Heart right ventricle (tissue), 16 donors: ENCODE measurements at regions not wholly inside any gene's neighbourhood (a gene's known extent, or its start where the extent isn't known, plus 50 kb on each side); places are given as distances from the start of the nearest gene placed in this dataset.

ENCODE experiments used
- ATAC-seq, 8 donors: fragments of 200-7000 bp; cut with Tn5 transposase; one replicate each; pipeline ENCODE4 v1.9.1; 2020; ENCODE audit warnings: mild to moderate bottlenecking in 8 of 8, moderate library complexity in 8 of 8, moderate number of reproducible peaks in 1 of 8
- DNase-seq, 2 donors: peaks; one replicate each; pipeline ENCODE4 v3.0.0-alpha.2; 2020
- H3K27ac ChIP-seq, 10 donors: fragments of 200-600 bp; sonication (generic) in 2 of 10; one replicate each; pipeline versions ENCODE4 v1.5.0 to v1.8.0; 2020 to 2022; ENCODE audit warnings: mild to moderate bottlenecking in 3 of 10
- H3K27me3 ChIP-seq, 7 donors: fragments of 200-600 bp; one replicate each; pipeline ENCODE4 v1.8.0; 2021 to 2022; ENCODE audit warnings: mild to moderate bottlenecking in 2 of 7
- H3K36me3 ChIP-seq, 9 donors: fragments of 200-600 bp; sonication (generic) in 1 of 9; one replicate each; pipeline versions ENCODE4 v1.5.0 to v1.8.0; 2020 to 2022; ENCODE audit warnings: mild to moderate bottlenecking in 2 of 9
- H3K4me1 ChIP-seq, 9 donors: fragments of 200-600 bp; sonication (generic) in 1 of 9; one replicate each; pipeline versions ENCODE4 v1.5.0 to v1.8.0; 2020 to 2022; ENCODE audit warnings: mild to moderate bottlenecking in 4 of 9
- H3K4me3 ChIP-seq, 10 donors: fragments of 200-600 bp; sonication (generic) in 2 of 10; one replicate each; pipeline versions ENCODE4 v1.5.0 to v1.8.0; 2020 to 2022; ENCODE audit warnings: mild to moderate bottlenecking in 7 of 10, moderate library complexity in 2 of 10
- H3K9me3 ChIP-seq, 11 donors: fragments of 200-600 bp in 10 of 11; sonication (generic) in 2 of 11; one replicate each; pipeline versions ENCODE4 v1.5.0 to v1.8.0; 2013 to 2022; ENCODE audit warnings: mild to moderate bottlenecking in 2 of 11, control low read depth in 1 of 11, moderate library complexity in 1 of 11
- WGBS, 2 donors: extraction: QIAGEN DNeasy Blood & Tissue Kit; methylation state at CpG; one replicate each; pipeline ENCODE4 v1.1.7; 2013; ENCODE audit warnings: inconsistent platforms in 1 of 2; 5-methylcytosine and 5-hydroxymethylcytosine counted together
- intact Hi-C, 10 donors: fragments of 100-400 bp; cut with DNase I; formaldehyde crosslinking; loops; one replicate each; pipeline versions ENCODE4 v1.11.1 to v1.14.2; 2022
- TF ChIP-seq, protein P1 (sequence below), 9 donors: fragments of 200-600 bp; sonication (generic) in 2 of 9; IDR thresholded peaks; one replicate each; pipeline versions ENCODE4 v1.5.0 to v1.8.0; 2021 to 2022; ENCODE audit warnings: antibody characterized with exemption in 9 of 9, mild to moderate bottlenecking in 5 of 9, moderate library complexity in 1 of 9
- donor health status: Arrhythmogenic right ventricular cardiomyopathy.
- donor health status: ischemic (EF 13 %, LVEDD 7.1; RV severe dilation, severe dysfunction).
- donor health status: healthy with polysubstance abuse.
- donor health status: DM: no; HTN: yes; CAD: no.
- donor health status: DM: no; HTN: no; CAD: no.
- donor health status: ischemic (EF 25% LVEDD 6.9; RV normal size, moderate dysfunction).
- donor health status: ischemic (EF 25% LVEDD 5.7; RV mildly dilated, moderate dysfunction).
- donor health status: healthy.
- donor health status: DM: yes; HTN: yes; CAD: no.
- donor health status: Ischemic cardiomyopathy.
- donor health status: ischemic (EF 35%, LVEDD 5.7; RV mildly dilated, moderate dysfunction).
- donor health status: nonischemic (EF 11% LVEDD 7.7; RV severe dilation, severe dysfunction).
- donor health status: DM: yes; HTN: yes; CAD: no.
- donor health status: PGD.
- donor health status: ischemic (EF 29% LVEDD 5.4; RV normal size, mild dysfunction).
- donor health status: nonischemic (EF 23%, LVEDD 6.1; RV moderate dilation, normal function).

- H3K27me3 ChIP-seq: no peaks in the 10 kb centered on the region
- H3K4me1 ChIP-seq: no peaks in the 10 kb centered on the region
- TF ChIP-seq, protein P1, sequence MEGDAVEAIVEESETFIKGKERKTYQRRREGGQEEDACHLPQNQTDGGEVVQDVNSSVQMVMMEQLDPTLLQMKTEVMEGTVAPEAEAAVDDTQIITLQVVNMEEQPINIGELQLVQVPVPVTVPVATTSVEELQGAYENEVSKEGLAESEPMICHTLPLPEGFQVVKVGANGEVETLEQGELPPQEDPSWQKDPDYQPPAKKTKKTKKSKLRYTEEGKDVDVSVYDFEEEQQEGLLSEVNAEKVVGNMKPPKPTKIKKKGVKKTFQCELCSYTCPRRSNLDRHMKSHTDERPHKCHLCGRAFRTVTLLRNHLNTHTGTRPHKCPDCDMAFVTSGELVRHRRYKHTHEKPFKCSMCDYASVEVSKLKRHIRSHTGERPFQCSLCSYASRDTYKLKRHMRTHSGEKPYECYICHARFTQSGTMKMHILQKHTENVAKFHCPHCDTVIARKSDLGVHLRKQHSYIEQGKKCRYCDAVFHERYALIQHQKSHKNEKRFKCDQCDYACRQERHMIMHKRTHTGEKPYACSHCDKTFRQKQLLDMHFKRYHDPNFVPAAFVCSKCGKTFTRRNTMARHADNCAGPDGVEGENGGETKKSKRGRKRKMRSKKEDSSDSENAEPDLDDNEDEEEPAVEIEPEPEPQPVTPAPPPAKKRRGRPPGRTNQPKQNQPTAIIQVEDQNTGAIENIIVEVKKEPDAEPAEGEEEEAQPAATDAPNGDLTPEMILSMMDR (IDR thresholded peaks at IDR 0.05): no peak
- no peak overlapping the region for H3K4me3 ChIP-seq
- no peaks in the 10 kb centered on the region for H3K9me3 ChIP-seq
- no peak for ATAC-seq
- DNase-seq: no peak
- no peaks in the 10 kb centered on the region for H3K36me3 ChIP-seq
- WGBS, 2 donors: 64 to 82% methylated on average over 1 of the region's 1 CpG
- no peak overlapping the region for H3K27ac ChIP-seq
- intact Hi-C loops: no loop called here
These were observed 1160.8 kb upstream of the LRRTM3 start for GRCh38 chr10:65765006-65765541.

DNA sequence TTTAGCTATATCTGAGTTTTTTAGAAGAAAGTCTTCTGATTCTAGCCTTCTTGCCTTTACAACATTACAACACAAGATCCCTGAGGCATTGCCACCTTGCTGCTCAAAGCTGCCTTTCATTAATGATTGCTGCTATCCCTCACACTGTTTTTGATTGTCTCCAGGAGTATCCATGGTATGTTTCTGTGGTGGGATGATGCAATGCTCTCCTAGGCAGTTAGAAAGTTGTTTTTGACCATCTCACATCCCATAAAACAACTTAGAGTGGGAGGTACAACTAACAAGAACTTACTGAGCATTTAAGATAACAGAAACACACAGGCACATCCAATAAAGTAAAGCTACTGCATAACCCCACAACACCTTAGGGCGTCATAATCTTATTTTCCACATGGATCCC lies 1156.0 kb upstream of the LRRTM3 start:
- ATAC-seq (no peak), DNase-seq (no peak)
- H3K27me3 ChIP-seq: no peaks in the 10 kb centered on the region
- TF ChIP-seq, protein P1 (IDR thresholded peaks at IDR 0.05): no peak
- intact Hi-C loops: no loop called here
- 93 to 100% methylated on average over 1 of the region's 1 CpG for WGBS, 2 donors
- no peaks in the 10 kb centered on the region for H3K36me3 ChIP-seq
- no peak overlapping the region for H3K27ac ChIP-seq
- no peaks in the 10 kb centered on the region for H3K9me3 ChIP-seq
- no peak overlapping the region for H3K4me3 ChIP-seq
- H3K4me1 ChIP-seq: no peaks in the 10 kb centered on the region

DNA sequence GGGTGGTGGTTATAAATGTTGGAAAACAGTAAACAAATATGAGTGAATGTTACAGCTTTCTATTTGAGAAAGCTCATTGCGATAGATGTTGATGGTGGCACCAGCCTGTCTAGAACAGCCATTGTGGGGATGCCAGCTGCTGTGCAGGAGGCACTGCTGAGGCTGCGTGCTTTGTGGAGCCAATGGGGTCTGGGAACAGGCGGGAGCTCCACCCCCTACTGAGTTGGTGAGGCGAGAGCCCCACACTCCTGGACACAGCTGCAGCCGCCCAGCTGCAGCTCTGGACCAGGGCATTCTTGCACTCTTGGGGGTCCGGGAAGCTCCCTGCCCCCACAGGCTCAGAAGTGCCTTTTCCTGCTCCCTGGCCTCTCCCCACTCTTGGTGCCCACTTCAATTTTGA lies 1147.1 kb upstream of the LRRTM3 start:
- Histone ChIP-seq H3K4me3 (no peak overlapping the region), H3K27me3 (no peaks in the 10 kb centered on the region), H3K36me3 (no peaks in the 10 kb centered on the region), H3K27ac (no peak overlapping the region), H3K9me3 (no peaks in the 10 kb centered on the region), H3K4me1 (no peaks in the 10 kb centered on the region)
- 95 to 98% methylated on average over 5 to 6 of the region's 6 CpGs for WGBS, 2 donors
- intact Hi-C loops: no loop called here
- no peak for ATAC-seq
- DNase-seq: no peak
- TF ChIP-seq, protein P1 (IDR thresholded peaks at IDR 0.05): no peak

DNA sequence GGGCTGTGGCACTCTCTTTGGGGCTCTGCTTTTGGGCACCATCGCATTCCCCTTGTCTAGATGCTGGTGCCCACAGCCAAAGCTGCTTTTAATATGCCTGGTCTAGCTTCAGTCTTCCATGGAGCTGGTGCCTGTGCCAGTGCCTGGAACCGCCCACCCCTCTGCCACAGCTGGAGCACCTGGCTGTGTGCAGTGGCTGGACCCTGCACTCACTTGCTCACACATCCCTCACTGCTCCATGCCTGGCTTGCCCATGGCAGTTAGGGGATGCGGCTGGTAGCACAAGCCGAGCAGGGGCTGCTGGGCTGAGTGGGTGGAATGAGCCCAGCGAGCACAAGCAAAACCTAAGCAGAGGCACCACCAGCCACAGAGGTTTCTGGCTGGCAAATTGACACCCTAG lies 1145.9 kb upstream of the LRRTM3 start:
- Histone ChIP-seq H3K36me3 (no peaks in the 10 kb centered on the region), H3K4me1 (no peaks in the 10 kb centered on the region), H3K27ac (no peak overlapping the region), H3K4me3 (no peak overlapping the region), H3K27me3 (no peaks in the 10 kb centered on the region), H3K9me3 (no peaks in the 10 kb centered on the region)
- intact Hi-C loops: no loop called here
- DNase-seq: no peak
- ATAC-seq: no peak
- TF ChIP-seq, protein P1 (IDR thresholded peaks at IDR 0.05): no peak
- 91 to 97% methylated on average over 5 of the region's 5 CpGs for WGBS, 2 donors
